ENCODE measurements at regions not wholly inside any gene's neighbourhood (a gene's known extent, or its start where the extent isn't known, plus 50 kb on each side); places are given as distances from the start of the nearest gene placed in this dataset.

DNA sequence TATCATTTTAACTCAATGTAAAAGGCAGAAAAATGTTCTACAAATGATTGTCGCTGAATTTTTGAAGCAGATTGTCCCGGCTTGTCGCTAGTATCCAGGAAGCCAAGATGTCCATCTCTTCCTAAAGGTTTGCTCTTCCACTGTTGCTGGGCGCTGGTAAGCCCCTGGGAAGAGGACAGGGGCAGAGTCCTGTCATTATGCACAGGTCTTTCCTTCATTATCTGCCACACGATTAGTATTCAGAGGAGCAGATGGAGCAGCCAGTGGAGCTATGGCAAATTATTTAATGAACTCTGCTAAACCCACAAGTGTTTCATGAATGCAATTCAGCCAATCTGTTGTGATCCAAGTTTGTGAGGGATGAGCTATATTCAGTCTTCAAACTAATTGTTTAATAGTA lies 499.1 kb upstream of the NRP1 start:
- TF ChIP-seq, protein P1, sequence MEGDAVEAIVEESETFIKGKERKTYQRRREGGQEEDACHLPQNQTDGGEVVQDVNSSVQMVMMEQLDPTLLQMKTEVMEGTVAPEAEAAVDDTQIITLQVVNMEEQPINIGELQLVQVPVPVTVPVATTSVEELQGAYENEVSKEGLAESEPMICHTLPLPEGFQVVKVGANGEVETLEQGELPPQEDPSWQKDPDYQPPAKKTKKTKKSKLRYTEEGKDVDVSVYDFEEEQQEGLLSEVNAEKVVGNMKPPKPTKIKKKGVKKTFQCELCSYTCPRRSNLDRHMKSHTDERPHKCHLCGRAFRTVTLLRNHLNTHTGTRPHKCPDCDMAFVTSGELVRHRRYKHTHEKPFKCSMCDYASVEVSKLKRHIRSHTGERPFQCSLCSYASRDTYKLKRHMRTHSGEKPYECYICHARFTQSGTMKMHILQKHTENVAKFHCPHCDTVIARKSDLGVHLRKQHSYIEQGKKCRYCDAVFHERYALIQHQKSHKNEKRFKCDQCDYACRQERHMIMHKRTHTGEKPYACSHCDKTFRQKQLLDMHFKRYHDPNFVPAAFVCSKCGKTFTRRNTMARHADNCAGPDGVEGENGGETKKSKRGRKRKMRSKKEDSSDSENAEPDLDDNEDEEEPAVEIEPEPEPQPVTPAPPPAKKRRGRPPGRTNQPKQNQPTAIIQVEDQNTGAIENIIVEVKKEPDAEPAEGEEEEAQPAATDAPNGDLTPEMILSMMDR (conservative IDR thresholded peaks at IDR 0.05 in 1 of 2, IDR thresholded peaks at IDR 0.05 in 1 of 2; ENCODE audit: low read depth in 1 of 2, low read length in 2 of 2), result no peak
- TF ChIP-seq EZH2 (IDR thresholded peaks at IDR 0.05; ENCODE audit: low read length, missing control alignments), result no peak
